ENCODE measurements at regions not wholly inside any gene's neighbourhood (a gene's known extent, or its start where the extent isn't known, plus 50 kb on each side); places are given as distances from the start of the nearest gene placed in this dataset.

DNA sequence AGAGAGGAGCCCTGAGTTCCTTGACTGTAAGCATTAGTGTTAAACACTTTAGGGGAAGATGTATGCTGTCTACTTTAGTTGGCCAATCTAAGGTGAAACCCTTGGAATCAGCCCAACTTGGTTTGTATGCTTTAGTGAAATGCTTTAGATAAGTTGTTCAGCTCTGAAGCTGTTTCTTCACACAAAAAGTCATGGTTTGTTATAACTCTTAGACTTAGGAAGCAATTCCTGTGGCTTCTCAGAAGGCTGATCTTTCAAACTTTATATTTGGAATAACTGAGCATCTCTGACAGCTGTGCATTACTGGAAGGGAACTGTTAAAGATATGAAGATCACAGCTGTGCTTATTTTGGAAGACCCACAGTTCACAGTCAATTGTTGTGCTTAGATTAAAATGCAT, 714.1 kb downstream of the FAT4 start:
- TF ChIP-seq, protein P1, sequence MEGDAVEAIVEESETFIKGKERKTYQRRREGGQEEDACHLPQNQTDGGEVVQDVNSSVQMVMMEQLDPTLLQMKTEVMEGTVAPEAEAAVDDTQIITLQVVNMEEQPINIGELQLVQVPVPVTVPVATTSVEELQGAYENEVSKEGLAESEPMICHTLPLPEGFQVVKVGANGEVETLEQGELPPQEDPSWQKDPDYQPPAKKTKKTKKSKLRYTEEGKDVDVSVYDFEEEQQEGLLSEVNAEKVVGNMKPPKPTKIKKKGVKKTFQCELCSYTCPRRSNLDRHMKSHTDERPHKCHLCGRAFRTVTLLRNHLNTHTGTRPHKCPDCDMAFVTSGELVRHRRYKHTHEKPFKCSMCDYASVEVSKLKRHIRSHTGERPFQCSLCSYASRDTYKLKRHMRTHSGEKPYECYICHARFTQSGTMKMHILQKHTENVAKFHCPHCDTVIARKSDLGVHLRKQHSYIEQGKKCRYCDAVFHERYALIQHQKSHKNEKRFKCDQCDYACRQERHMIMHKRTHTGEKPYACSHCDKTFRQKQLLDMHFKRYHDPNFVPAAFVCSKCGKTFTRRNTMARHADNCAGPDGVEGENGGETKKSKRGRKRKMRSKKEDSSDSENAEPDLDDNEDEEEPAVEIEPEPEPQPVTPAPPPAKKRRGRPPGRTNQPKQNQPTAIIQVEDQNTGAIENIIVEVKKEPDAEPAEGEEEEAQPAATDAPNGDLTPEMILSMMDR (IDR thresholded peaks at IDR 0.05; ENCODE audit: insufficient read depth, low read length), result no peak
- no peak for TF ChIP-seq POLR2AphosphoS5 (IDR thresholded peaks at IDR 0.05; ENCODE audit: low read depth)
- TF ChIP-seq, protein P2, sequence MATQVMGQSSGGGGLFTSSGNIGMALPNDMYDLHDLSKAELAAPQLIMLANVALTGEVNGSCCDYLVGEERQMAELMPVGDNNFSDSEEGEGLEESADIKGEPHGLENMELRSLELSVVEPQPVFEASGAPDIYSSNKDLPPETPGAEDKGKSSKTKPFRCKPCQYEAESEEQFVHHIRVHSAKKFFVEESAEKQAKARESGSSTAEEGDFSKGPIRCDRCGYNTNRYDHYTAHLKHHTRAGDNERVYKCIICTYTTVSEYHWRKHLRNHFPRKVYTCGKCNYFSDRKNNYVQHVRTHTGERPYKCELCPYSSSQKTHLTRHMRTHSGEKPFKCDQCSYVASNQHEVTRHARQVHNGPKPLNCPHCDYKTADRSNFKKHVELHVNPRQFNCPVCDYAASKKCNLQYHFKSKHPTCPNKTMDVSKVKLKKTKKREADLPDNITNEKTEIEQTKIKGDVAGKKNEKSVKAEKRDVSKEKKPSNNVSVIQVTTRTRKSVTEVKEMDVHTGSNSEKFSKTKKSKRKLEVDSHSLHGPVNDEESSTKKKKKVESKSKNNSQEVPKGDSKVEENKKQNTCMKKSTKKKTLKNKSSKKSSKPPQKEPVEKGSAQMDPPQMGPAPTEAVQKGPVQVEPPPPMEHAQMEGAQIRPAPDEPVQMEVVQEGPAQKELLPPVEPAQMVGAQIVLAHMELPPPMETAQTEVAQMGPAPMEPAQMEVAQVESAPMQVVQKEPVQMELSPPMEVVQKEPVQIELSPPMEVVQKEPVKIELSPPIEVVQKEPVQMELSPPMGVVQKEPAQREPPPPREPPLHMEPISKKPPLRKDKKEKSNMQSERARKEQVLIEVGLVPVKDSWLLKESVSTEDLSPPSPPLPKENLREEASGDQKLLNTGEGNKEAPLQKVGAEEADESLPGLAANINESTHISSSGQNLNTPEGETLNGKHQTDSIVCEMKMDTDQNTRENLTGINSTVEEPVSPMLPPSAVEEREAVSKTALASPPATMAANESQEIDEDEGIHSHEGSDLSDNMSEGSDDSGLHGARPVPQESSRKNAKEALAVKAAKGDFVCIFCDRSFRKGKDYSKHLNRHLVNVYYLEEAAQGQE (IDR thresholded peaks at IDR 0.05; ENCODE audit: insufficient replicate concordance, low read depth), result no peak
- TF ChIP-seq GABPA (IDR thresholded peaks at IDR 0.05; ENCODE audit: low read depth), result no peak

Measured in HL-60 (cell line).